Right lobe of liver (tissue), 4 donors: ENCODE measurements at regions not wholly inside any gene's neighbourhood (a gene's known extent, or its start where the extent isn't known, plus 50 kb on each side); places are given as distances from the start of the nearest gene placed in this dataset.

Experiments
- POLR2A ChIP-seq: fragments of 450-650 bp; IDR thresholded peaks from one replicate; pipeline ENCODE4 v1.6.1; 2017; ENCODE audit warnings: antibody characterized with exemption, mild to moderate bottlenecking
- TF ChIP-seq, protein P1 (sequence below), 4 donors: fragments of 200-600 bp in 3 of 4; fragments of 450-650 bp in 1 of 4; IDR thresholded peaks; one replicate each; pipeline versions ENCODE4 v1.5.1 to v1.8.0; 2016 to 2022; ENCODE audit warnings: antibody characterized with exemption in 4 of 4, mild to moderate bottlenecking in 2 of 4
- donor health status: DM: no; HTN: no; CAD: no.
- donor health status: DM: no; HTN: no; CAD: no.
- donor health status: DM: no; HTN: yes; CAD: no.

- no peak for TF ChIP-seq POLR2A
- TF ChIP-seq, protein P1, sequence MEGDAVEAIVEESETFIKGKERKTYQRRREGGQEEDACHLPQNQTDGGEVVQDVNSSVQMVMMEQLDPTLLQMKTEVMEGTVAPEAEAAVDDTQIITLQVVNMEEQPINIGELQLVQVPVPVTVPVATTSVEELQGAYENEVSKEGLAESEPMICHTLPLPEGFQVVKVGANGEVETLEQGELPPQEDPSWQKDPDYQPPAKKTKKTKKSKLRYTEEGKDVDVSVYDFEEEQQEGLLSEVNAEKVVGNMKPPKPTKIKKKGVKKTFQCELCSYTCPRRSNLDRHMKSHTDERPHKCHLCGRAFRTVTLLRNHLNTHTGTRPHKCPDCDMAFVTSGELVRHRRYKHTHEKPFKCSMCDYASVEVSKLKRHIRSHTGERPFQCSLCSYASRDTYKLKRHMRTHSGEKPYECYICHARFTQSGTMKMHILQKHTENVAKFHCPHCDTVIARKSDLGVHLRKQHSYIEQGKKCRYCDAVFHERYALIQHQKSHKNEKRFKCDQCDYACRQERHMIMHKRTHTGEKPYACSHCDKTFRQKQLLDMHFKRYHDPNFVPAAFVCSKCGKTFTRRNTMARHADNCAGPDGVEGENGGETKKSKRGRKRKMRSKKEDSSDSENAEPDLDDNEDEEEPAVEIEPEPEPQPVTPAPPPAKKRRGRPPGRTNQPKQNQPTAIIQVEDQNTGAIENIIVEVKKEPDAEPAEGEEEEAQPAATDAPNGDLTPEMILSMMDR (IDR thresholded peaks at IDR 0.05), result no peak
These were observed 375.1 kb downstream of the FAT4 start for GRCh38 chr4:125689805-125690204.
